ENCODE measurements at regions not wholly inside any gene's neighbourhood (a gene's known extent, or its start where the extent isn't known, plus 50 kb on each side); places are given as distances from the start of the nearest gene placed in this dataset.
"Not testable (repeated sequence)": the region's sequence is repeated elsewhere in the genome, so short reads cannot be mapped to it uniquely, and the experiment has no call there.

DNA sequence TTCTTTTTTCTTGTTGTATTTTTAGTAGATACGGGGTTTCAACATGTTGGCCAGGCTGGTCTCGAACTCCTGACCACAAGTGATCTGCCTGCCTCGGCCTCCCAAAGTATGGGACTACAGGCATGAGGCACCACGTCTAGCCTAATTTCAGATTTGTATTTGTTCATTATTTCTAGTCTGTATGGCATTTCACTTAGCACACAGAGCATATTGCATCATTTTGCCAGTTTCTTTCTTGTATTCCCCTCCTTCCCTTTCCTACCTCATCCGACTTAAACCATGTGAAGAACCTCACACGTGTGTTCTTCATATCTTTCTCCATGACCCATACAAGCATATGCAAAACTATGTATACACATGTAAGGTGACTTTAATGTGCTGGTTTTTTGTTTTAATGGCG is 470.0 kb downstream of the CBLN4 start:
- DNase-seq (ENCODE audit: low spot score): no peak
- no peak for FAIRE-seq

DNA sequence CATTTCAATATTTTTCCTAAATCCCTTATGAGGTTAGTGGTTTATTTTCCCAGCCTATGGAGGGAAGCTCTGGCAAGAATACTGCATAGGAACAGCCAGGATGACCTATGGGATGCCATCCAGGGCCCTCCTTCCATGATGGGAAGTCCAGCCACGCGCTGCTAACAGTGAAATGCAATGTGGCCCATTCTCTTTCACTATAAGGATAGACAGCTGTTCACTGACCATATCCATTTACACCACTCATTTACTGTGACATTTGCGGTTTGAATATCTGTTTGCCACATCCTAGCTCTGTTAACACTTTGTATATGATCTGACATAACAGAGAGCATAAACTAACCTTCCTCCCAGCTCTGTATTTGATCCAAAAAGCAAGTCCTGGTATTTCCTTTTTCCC is 471.7 kb downstream of the CBLN4 start:
- no peak for FAIRE-seq

DNA sequence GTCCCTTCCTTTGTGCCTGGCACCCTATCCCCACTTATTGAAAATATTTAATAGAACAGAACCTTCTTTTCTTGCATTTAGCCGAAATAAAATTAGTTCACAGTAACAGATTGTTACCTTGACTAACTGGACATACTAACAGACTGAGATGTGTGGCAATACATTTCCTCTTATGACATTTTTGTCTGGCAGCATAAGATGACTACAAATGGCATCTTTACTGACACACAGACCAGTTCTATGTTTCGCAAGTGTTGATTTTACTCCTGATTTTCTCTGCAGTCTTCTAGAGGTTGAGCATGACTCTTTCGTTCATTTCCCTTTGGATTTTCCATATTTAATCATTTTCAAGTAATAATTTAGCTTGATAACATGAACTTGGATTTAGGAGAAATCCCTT is 474.6 kb downstream of the CBLN4 start:
- DNase-seq (ENCODE audit: low spot score) (no peak), FAIRE-seq (no peak)

More for the DNA sequence above, 471.7 kb downstream of the CBLN4 start:
- no peak for DNase-seq (ENCODE audit: low spot score)

DNA sequence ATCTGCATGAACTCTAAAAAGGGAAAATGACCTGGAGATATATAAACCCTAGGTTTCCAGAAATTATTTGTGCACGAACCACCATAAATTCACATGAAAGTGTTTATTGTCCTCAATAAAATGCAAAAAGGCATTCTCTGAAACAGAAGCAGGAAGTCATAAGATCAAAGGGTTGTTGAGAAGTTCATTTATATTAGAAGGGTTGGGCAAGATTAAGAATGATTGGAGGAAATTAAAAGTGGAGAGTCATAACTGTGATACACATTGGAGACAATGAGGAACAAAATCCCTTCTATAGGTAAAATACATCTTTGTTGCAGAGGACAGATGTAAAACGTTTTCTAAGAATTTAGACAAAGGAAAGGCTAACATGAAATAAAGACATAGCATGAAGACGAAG is 476.8 kb downstream of the CBLN4 start:
- DNase-seq (ENCODE audit: low spot score) (no peak), FAIRE-seq (no peak)

DNA sequence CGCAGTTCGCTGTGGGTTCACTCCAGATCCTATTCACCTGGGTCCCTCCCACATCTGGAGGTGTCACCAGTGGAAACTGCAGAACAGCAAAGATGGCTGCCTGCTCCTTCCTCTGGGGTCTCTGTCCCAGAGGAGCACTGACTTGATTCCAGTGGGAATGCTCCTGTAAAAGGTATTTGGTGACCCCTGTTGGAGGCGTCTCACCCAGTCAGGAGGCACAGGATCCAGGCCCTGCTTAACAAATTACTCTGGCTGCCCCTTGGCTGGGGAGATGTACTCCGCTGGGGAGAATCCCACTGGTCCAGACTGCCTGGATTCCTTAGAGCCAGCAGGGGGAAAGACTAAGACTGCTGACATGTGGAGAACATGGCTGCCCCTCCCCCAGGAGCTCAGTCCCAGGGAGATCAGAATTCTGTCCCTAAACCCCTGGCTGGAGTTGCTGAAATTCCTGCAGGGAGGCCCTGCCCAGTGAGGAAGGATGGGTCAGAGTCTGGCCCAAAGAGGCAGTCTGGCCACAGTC is 483.0 kb downstream of the CBLN4 start:
- DNase-seq (ENCODE audit: low spot score) (no peak), FAIRE-seq (no peak)

DNA sequence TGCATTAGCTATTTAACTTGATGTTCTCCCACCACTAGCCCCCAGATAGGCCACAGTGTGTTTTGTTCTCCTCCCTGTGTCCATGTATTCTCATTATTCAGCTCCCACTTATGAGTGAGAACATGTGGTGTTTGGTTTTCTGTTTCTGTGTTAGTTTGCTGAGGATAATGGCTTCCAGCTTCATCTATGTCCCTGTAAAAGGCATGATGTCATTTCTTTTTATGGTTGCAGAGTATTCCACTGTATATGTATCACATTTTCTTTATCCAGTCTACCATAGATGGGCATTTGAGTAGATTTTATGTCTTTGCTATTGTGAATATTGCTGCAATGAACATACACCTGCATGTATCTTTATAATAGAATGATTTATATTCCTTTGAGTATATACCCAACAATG is 487.7 kb downstream of the CBLN4 start:
- FAIRE-seq; DNase-seq (ENCODE audit: low spot score): not testable (repeated sequence)

DNA sequence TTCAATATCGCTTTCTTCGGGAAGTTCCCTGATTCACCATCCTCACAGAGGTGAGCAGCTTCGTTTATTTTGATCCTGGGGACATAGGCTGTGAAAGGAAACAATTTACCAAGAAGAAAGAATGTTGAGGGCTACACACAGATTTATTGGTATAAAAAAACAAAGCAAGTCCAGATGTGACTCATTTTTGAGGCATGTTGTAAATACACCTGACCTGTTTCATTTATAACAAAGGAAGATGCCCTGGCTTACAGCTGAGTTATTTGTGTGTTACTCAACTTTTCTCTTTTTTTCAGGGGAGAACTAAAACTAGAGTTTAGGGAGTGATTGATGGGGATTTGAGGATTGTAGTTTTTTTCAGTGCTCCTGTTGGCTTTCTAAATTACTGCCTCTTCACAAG is 489.5 kb downstream of the CBLN4 start:
- FAIRE-seq: no peak
- no peak for DNase-seq (ENCODE audit: low spot score)

DNA sequence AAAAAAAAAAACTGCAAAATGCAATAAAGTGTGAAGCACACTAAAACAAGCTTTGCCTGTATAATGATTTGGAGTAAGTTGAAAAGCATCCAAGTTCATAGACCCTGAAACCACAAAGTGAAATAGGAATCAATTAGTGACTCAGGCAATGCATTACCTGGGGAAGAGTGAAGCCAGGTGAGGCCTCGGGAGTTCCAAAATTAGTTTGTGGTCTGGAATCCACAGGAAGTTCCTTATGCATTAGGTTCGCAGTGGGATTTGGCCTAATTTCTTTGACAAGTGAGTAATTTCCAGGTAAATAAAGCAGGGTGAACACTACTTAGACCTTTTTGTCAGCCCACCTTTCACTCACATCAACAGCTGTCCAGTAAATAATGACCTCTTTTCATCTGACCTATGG is 490.8 kb downstream of the CBLN4 start:
- no peak for DNase-seq (ENCODE audit: low spot score)
- FAIRE-seq: no peak

DNA sequence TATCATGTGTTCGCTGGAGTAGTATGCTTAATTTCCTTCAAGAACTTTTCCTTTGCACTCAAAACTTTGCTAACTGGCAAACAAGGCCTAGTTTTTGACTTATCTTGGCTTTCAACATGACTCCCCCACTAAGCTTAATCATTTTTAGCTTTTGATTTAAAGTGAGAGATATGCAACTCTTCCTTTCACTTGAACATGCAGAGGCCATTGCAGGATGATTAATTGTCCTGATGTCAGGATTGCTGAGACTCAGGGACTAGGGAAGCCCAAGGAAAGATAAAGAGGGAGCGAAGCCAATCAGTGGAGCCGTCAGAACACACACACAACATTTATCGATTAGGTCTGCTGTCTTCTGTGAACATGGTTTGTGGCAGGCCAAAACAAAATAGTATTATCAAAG is 491.4 kb downstream of the CBLN4 start:
- DNase-seq (ENCODE audit: low spot score) (no peak), FAIRE-seq (no peak)

DNA sequence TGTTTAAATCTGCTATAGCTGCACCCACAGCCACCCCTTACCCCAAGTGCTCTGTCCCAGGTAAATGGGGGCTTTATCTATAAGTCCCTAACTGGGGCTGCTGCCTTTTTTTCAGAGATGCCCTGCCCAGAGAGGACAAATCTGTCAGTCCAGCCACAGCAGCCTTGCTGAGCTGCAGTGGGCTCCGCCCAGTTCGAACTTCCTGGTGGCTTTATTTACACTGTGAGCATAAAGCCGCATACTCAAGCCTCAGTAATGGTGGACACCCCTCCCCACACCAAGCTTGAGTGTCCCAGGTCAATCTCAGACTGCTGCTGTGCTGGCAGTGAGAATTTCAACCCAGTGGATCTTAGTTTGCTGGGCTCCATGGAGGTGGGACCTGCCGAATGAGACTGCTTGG is 505.2 kb downstream of the CBLN4 start:
- FAIRE-seq (no peak), DNase-seq (ENCODE audit: low spot score) (no peak)

DNA sequence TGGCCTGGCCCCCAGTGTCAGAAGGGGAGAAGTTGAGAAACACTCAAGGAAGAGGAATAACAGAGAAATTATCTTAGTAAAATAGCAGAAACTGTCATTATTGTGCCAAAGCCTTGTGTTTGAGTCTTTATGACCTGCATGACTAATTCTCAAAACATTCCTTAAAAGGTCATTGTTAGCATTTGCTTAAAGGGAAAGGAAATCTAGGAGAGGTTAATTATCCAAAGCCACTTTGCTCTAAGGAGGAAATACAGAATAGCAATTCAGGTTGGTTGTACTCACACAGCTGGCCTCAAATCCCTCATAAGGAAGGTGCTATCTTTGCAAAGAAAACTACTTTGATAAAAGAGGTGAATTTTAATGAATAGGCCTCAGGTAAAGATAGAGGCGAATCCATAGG is 516.7 kb downstream of the CBLN4 start:
- DNase-seq (ENCODE audit: low spot score): no peak
- no peak for FAIRE-seq

DNA sequence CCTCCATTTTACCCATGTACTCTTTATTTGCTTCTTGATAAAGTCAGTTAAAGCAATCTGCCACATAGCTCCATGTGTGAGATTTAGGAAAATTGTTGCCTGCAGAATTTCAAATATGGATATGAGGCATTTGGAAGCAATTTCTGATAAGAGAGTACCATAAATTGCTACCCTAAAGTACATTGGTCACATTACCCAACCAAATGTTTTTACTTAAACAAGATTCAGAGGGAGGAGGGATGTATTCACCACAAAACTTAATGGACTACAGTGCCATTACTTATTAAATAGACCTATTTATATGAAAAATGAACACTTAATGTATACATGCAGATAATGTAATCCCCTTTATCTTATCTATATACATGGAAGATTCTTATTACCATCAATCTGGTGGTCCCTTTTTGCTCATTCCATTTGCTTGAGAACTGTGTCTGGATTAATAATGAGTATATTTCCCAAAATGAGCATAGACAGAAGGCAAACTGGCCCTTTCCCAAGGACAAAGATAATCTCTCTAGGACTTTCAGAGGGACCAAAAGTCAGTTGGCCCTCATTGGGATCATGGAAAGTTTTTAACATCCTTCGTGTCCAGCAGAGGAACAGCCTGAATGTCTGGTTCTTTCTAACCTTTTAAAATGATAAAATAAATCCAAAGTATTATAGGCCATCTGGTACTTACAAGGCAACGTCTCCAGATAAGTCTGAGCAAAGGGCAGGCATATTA is 526.4 kb downstream of the CBLN4 start:
- FAIRE-seq (no peak), DNase-seq (ENCODE audit: low spot score) (no peak)

DNA sequence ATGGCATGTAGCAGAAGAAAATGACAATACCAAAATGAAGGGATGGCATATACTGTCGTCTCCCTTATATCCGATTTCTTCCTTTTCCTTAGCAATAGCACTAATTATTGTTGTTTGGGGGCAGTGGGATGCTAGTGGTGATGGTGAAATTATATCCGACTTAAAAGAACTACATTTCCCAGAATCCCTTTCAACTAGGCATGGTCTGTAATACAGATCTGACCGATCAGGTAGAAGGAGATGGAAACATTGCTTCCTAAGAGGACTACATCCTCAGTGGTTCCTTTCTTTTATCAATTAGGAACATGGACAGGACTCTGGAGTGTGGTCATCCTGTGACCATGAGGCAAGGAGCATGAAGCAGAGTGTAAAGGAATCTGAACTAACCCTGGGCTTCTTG is 532.6 kb downstream of the CBLN4 start:
- DNase-seq (ENCODE audit: low spot score) (no peak), FAIRE-seq (no peak)

DNA sequence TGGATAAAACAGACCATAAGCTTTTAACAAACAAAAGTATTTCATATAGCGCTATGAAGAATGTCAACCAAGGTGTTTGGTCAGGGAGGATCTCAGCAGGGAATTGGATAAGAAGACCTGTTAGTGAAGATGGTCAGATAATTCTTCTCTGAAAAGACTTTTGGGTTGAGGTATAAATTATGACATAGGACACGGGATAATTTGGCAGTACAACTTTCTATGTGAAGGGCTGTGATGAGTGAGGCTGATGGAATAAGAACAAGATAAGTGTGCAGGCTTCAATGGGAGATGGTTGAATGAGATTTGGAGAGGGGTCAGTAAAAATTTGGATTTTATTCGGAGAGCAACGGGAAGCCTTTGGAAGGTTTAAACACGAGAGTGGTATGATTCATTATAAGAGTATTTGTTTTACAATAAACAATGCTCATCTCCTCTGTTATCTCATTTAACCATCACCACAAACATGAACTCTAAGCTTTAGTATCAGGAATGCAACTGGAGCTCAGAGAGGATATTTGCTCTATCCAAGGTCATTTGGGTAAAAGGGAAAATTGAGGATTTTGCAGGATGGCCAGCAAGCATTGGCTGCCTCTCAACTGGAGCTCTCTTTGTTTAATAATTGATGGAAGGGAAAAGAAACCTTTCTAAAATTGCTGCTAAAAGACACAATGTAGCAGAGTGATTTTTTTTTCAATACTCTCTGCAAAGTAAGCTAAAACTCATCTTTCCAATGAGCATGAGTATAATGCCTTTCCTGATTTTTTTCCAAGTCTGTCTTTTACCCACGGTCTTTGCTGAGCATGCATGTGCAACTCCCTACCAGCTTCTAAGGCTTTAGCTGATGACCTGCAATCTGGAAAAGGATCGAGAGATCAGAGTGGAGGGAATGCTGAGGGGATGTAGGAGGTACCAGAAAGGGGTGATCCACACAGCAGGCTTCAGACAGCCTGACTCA is 534.0 kb downstream of the CBLN4 start:
- FAIRE-seq (no peak), DNase-seq (ENCODE audit: low spot score) (no peak)

DNA sequence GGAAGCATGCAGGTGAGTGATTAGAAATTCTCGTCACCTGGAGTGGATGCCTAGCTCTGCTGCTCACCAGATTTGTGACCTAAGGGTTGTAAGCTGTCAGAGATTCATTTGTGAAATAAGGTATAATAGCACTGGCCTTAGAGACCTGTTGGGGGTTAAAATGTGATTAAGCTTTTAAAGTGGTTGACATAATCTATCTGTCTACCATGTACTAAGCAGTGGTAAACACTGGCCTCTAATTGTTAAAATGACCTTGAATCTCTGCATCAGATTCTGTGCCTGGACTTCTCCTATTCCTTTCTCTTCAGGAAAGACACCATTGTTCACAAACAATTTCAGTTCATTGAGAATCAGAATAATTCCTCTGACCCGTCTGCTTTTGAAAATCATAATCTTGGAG is 536.2 kb downstream of the CBLN4 start:
- DNase-seq (ENCODE audit: low spot score) (no peak), FAIRE-seq (no peak)

DNA sequence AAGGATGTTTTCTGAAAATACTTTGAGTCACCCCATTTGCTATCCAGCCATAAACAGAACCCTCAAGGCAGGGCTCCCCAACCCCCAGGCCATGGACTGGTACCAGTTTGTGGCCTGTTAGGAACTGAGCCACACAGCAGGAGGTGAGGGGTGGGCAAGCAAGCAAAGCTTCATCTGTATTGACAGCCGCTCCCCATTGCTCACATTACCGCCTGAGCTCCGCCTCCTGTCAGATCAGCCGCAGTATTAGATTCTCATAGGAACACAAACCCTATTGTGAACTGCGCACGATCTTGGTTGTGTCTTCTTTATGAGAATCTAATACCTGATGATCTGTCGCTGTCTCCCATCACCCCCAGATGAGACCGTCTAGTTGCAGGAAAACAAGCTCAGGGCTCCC is 543.8 kb downstream of the CBLN4 start:
- DNase-seq (ENCODE audit: low spot score): no peak
- no peak for FAIRE-seq

DNA sequence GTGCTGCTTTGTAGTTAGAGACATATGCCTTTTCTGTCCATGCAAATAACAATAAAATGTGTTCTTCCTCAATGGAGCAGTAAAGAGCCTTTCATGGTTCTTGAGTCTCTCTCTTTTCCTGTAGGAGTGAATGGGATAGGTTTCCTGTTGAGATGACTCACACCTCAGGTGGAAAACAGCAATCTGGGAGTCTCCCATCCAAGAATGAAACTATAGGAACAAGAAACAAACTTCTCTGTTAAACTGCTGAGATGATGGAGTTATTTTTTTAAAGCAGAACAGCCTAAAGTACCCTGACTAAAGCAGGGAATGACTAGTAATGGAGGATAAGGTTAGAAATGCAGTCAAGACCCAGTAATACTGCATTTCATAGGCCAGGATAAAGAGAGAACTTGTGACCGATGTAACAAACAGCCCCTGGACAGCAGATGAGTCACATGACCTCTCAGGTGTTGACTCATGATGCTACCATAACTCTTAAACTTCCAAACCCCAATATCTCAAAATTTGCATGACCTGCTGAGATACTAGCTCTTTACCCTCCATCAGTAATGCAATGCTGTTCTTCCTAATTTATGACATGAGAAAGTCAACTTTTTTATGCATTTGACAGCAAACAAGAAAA is 548.9 kb downstream of the CBLN4 start:
- no peak for FAIRE-seq
- DNase-seq (ENCODE audit: low spot score): peak; percentile 34

DNA sequence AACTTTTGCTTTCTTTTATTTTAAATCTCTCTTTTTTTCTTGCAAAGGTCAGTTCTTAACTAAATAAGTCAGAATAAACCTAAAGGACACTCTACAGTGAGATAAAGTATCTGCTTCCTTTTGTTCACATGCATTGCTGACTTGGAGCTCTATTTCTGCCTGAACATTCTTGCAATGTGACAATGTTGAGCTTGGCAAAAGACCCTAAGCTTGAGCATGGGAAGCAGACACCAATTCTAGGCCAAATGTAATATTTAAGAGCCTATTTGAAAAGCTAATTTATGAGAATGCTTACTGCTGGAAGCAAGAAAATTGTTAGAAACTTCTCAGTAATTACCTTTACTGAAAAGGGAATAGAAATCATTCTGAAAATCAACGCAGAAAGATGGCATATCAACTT is 556.2 kb downstream of the CBLN4 start:
- DNase-seq (ENCODE audit: low spot score) (no peak), FAIRE-seq (no peak)

DNA sequence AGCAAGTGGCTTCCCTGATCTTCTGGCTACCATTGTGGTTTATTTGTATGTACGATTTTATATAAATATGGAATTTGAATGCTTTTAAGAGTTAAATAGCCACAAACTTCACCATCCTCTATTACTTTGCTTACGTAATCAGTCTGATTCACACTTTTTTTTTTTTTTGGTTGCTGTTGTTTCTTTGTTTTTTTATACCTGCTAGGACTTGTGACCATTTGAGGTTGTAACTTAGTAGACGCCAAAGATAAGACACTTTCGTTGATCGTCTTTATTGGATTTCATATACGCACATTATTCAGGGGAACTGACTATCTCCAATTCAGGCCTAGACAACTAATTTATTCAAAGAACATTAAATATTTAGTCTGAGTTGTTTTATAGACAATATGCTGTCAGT is 559.0 kb downstream of the CBLN4 start:
- FAIRE-seq (no peak), DNase-seq (ENCODE audit: low spot score) (no peak)

DNA sequence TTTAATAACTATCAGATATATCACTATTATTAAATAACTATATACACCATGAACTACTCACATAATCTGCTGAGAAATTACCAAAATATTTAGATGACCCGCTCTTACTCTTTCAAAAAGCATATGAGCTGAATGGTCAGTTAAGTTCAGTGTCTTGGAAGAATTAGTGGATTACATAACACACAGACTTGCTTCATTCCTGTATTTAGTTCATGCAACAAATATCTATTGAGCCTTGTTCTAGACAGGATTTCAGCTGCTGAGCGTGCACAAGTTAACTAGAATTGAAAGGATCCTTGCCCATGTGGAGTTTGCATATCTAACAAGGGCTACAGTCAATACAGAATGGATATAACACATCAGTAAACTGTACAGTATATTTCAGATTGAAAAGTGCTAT is 566.2 kb downstream of the CBLN4 start:
- FAIRE-seq: no peak

DNA sequence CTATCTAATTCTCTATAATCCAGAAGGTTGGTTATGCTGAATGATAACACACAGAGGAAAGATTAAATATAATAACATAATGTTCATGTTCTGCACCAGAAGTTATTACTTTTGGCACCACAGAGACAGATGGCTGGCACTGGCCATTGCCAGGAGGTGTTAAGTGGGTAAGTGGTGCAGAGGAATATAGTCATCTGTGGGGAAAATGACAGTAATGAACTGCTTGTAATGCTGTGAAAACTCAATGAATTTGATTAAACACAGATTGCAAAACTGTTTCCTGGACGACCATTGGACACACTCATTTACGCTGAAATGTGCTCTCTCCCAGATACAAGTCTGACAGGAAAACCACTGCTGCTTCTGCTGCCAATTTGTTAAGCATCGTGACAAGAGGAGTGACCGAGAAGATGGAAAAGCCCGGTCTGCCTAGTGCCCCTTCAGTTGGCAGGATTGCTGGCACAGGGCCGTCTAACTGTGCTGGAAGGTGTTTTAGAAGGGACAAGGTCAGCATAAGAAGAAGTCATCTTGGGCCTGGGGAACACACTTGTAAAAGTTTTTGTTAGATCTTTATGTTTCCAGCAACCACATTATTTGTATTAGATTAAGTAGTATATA is 567.4 kb downstream of the CBLN4 start:
- FAIRE-seq (no peak), DNase-seq (ENCODE audit: low spot score) (no peak)

More for the DNA sequence above, 566.2 kb downstream of the CBLN4 start:
- DNase-seq (ENCODE audit: low spot score): no peak

DNA sequence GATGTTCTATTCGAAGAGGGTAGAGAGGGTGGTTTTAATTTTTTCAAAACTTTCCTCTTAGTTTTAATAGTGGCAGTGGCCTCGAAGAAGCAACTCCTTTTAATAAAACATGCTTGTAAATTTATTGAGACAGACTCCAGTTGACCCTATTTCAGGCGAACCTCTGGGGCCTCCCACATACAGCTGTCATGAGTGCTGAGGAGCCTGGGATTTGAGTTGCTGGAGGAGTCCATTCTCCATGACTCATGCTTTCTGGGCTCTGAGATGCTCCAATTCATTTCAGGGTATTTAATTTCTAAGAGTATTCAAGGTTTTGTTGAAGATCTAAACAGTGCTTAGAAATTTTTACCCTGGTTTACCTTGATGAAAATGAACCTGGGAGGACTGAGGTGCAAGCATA is 580.4 kb downstream of the CBLN4 start:
- DNase-seq (ENCODE audit: low spot score): no peak
- FAIRE-seq: no peak

Data from RCC 7860 (cell line).